ENCODE measurements at regions not wholly inside any gene's neighbourhood (a gene's known extent, or its start where the extent isn't known, plus 50 kb on each side); places are given as distances from the start of the nearest gene placed in this dataset.
"Not testable (repeated sequence)": the region's sequence is repeated elsewhere in the genome, so short reads cannot be mapped to it uniquely, and the experiment has no call there.

GRCh38 chr1:220453371-220453770, 74.6 kb upstream of the MARK1 start:
- no peak for TF ChIP-seq EZH2phosphoT487 (IDR thresholded peaks at IDR 0.05; ENCODE audit: low read depth, severe bottlenecking, unreplicated experiment)
- TF ChIP-seq EZH2 (IDR thresholded peaks at IDR 0.05; ENCODE audit: borderline replicate concordance), result no peak
- TF ChIP-seq, protein P1, sequence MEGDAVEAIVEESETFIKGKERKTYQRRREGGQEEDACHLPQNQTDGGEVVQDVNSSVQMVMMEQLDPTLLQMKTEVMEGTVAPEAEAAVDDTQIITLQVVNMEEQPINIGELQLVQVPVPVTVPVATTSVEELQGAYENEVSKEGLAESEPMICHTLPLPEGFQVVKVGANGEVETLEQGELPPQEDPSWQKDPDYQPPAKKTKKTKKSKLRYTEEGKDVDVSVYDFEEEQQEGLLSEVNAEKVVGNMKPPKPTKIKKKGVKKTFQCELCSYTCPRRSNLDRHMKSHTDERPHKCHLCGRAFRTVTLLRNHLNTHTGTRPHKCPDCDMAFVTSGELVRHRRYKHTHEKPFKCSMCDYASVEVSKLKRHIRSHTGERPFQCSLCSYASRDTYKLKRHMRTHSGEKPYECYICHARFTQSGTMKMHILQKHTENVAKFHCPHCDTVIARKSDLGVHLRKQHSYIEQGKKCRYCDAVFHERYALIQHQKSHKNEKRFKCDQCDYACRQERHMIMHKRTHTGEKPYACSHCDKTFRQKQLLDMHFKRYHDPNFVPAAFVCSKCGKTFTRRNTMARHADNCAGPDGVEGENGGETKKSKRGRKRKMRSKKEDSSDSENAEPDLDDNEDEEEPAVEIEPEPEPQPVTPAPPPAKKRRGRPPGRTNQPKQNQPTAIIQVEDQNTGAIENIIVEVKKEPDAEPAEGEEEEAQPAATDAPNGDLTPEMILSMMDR (IDR thresholded peaks at IDR 0.05; ENCODE audit: poor library complexity), result no peak
- no peaks in the 10 kb centered on the region for H3K9me2 ChIP-seq (replicated peaks; ENCODE audit: insufficient read depth)
- no peak overlapping the region for H3K4me3 ChIP-seq

GRCh38 chr1:220451532-220451931, 76.4 kb upstream of the MARK1 start:
- no peaks in the 10 kb centered on the region for H3K9me2 ChIP-seq (replicated peaks; ENCODE audit: insufficient read depth)
- 15% methylated on average over 4 of the region's 4 CpGs for WGBS (ENCODE audit: low lambda C conversion rate, missing lambda C conversion rate)
- H3K4me2 ChIP-seq, result peak overlapping the region; percentile 50
- H3K4me1 ChIP-seq (ENCODE audit: insufficient read depth), result peaks cover 12% of the 10 kb centered on the region
- no peak overlapping the region for H2AFZ ChIP-seq
- H3K36me3 ChIP-seq (replicated peaks; ENCODE audit: insufficient read depth, low read depth), result no peaks in the 10 kb centered on the region
- TF ChIP-seq, protein P1 (IDR thresholded peaks at IDR 0.05; ENCODE audit: poor library complexity), result no peak
- TF ChIP-seq EZH2 (IDR thresholded peaks at IDR 0.05; ENCODE audit: borderline replicate concordance) (no peak), EZH2phosphoT487 (IDR thresholded peaks at IDR 0.05; ENCODE audit: low read depth, severe bottlenecking, unreplicated experiment) (no peak)
- H3K4me3 ChIP-seq, result no peak overlapping the region
- no peaks in the 10 kb centered on the region for H3K9me3 ChIP-seq (ENCODE audit: low read depth)
- peak; percentile 60 for DNase-seq (ENCODE audit: low spot score)
- H3K27me3 ChIP-seq, result no peaks in the 10 kb centered on the region
- H3K27ac ChIP-seq, result peak overlapping the region; percentile 44
- H3K79me2 ChIP-seq, result no peaks in the 10 kb centered on the region
- H4K20me1 ChIP-seq (ENCODE audit: insufficient read depth, poor library complexity, severe bottlenecking), result no peaks in the 10 kb centered on the region

More at GRCh38 chr1:220453371-220453770, 74.6 kb upstream of the MARK1 start:
- Histone ChIP-seq H3K27ac (no peak overlapping the region), H2AFZ (no peak overlapping the region), H3K36me3 (replicated peaks; ENCODE audit: insufficient read depth, low read depth) (no peaks in the 10 kb centered on the region), H3K27me3 (no peaks in the 10 kb centered on the region), H4K20me1 (ENCODE audit: insufficient read depth, poor library complexity, severe bottlenecking) (no peaks in the 10 kb centered on the region), H3K9me3 (ENCODE audit: low read depth) (no peaks in the 10 kb centered on the region), H3K4me1 (ENCODE audit: insufficient read depth) (peaks cover 12% of the 10 kb centered on the region), H3K79me2 (no peaks in the 10 kb centered on the region), H3K4me2 (no peak overlapping the region)
- DNase-seq (ENCODE audit: low spot score), result no peak
- WGBS (ENCODE audit: low lambda C conversion rate, missing lambda C conversion rate), result 88% methylated on average over 2 of the region's 2 CpGs

- Histone ChIP-seq H3K4me1 (ENCODE audit: insufficient read depth) (peaks cover 12% of the 10 kb centered on the region), H3K9me3 (ENCODE audit: low read depth) (no peaks in the 10 kb centered on the region), H3K4me3 (no peak overlapping the region), H3K79me2 (no peaks in the 10 kb centered on the region), H3K4me2 (peak overlapping the region; percentile 50), H4K20me1 (ENCODE audit: insufficient read depth, poor library complexity, severe bottlenecking) (no peaks in the 10 kb centered on the region), H3K27ac (peak overlapping the region; percentile 44), H3K36me3 (replicated peaks; ENCODE audit: insufficient read depth, low read depth) (no peaks in the 10 kb centered on the region), H2AFZ (peak overlapping the region; percentile 24), H3K9me2 (replicated peaks; ENCODE audit: insufficient read depth) (no peaks in the 10 kb centered on the region), H3K27me3 (no peaks in the 10 kb centered on the region)
- 39% methylated on average over 2 of the region's 2 CpGs for WGBS (ENCODE audit: low lambda C conversion rate, missing lambda C conversion rate)
- DNase-seq (ENCODE audit: low spot score), result no peak
- TF ChIP-seq, protein P1 (IDR thresholded peaks at IDR 0.05; ENCODE audit: poor library complexity), result no peak
- TF ChIP-seq EZH2 (IDR thresholded peaks at IDR 0.05; ENCODE audit: borderline replicate concordance) (no peak), EZH2phosphoT487 (IDR thresholded peaks at IDR 0.05; ENCODE audit: low read depth, severe bottlenecking, unreplicated experiment) (no peak)
Measured at GRCh38 chr1:220450927-220451326, 77.0 kb upstream of the MARK1 start.

DNA sequence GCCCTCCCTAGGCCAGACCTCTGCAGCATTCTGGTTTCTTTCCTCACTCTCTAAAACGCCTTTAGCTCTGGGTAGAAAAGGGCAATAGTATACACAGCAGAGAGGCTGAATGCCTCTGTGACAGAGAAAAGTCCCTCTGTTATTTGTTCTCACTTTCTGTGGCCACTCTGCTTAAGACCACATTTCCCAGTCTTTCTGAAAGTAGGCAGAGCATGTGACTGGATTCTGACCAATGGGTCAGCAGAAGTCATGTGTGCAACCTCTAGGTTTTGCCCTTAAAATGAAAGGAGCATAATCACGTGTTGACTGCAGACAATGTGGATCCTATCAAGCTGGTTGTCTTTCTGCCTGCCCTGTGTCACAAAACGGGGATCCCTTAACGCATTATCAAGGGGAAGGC, 79.7 kb upstream of the MARK1 start:
- H4K20me1 ChIP-seq (ENCODE audit: insufficient read depth, poor library complexity, severe bottlenecking), result no peaks in the 10 kb centered on the region
- no peak for DNase-seq (ENCODE audit: low spot score)
- H3K4me2 ChIP-seq, result no peak overlapping the region
- TF ChIP-seq, protein P1 (IDR thresholded peaks at IDR 0.05; ENCODE audit: poor library complexity), result no peak
- TF ChIP-seq EZH2 (IDR thresholded peaks at IDR 0.05; ENCODE audit: borderline replicate concordance) (no peak), EZH2phosphoT487 (IDR thresholded peaks at IDR 0.05; ENCODE audit: low read depth, severe bottlenecking, unreplicated experiment) (no peak)
- H3K27ac ChIP-seq, result no peak overlapping the region
- H3K9me2 ChIP-seq (replicated peaks; ENCODE audit: insufficient read depth), result no peaks in the 10 kb centered on the region
- no peak overlapping the region for H2AFZ ChIP-seq
- no peaks in the 10 kb centered on the region for H3K79me2 ChIP-seq
- no peak overlapping the region for H3K4me3 ChIP-seq
- no peaks in the 10 kb centered on the region for H3K27me3 ChIP-seq
- 81% methylated on average over 4 of the region's 4 CpGs for WGBS (ENCODE audit: low lambda C conversion rate, missing lambda C conversion rate)
- H3K4me1 ChIP-seq (ENCODE audit: insufficient read depth), result peaks cover 12% of the 10 kb centered on the region
- peaks cover 3% of the 10 kb centered on the region for H3K9me3 ChIP-seq (ENCODE audit: low read depth)
- no peaks in the 10 kb centered on the region for H3K36me3 ChIP-seq (replicated peaks; ENCODE audit: insufficient read depth, low read depth)

DNA sequence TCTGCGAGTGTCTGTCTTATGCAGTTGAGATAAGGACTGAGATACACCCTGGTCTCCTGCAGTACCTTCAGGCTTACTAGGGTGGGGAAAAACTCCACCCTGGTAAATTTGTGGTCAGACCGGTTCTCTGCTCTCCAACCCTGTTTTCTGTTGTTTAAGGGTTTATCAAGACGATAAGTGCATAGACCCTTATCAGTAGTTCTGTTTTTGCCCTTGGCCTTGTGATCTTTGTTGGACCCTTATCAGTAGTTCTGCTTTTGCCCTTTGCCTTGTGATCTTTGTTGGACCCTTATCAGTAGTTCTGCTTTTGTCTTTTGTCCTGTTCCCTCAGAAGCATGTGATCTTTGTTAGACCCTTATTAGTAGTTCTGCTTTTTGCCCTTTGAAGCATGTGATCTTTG, 83.3 kb upstream of the MARK1 start:
- not testable (repeated sequence) for H3K4me1 ChIP-seq (ENCODE audit: insufficient read depth); H3K27me3 ChIP-seq; H3K4me2 ChIP-seq; DNase-seq (ENCODE audit: low spot score); H3K27ac ChIP-seq; H3K9me2 ChIP-seq (replicated peaks; ENCODE audit: insufficient read depth); H3K9me3 ChIP-seq (ENCODE audit: low read depth); H3K4me3 ChIP-seq; H4K20me1 ChIP-seq (ENCODE audit: insufficient read depth, poor library complexity, severe bottlenecking); H3K36me3 ChIP-seq (replicated peaks; ENCODE audit: insufficient read depth, low read depth); H3K79me2 ChIP-seq; H2AFZ ChIP-seq
- 35% methylated on average over 3 of the region's 3 CpGs for WGBS (ENCODE audit: low lambda C conversion rate, missing lambda C conversion rate)

All from hepatocyte (in vitro differentiated cells).